BJ (cell line): ENCODE measurements at regions not wholly inside any gene's neighbourhood (a gene's known extent, or its start where the extent isn't known, plus 50 kb on each side); places are given as distances from the start of the nearest gene placed in this dataset.

Experiments
- CTCF ChIA-PET: fragments of 350-600 bp; formaldehyde crosslinking; extraction: SDS; loops from one replicate; lab custom pipeline; 2021; ENCODE audit warnings: antibody characterized with exemption, inconsistent platforms; lab: Yijun Ruan, JAX
- POLR2A ChIA-PET: fragments of 300-600 bp; sonication (Branson Sonifier 250); formaldehyde crosslinking; extraction: SDS; loops from one replicate; lab custom pipeline; 2021; ENCODE audit warnings: antibody characterized with exemption; lab: Charles Lee
- DNase-seq: peaks from one replicate; pipeline ENCODE4 v3.0.0-alpha.2; 2011; ENCODE audit warnings: low read depth
- H3K27me3 ChIP-seq: 2 replicates; pipeline ENCODE4 v1.6.0; 2011; ENCODE audit warnings: low read length; ENCODE audit not compliant: control insufficient read depth, insufficient read depth
- H3K36me3 ChIP-seq: 2 replicates; pipeline ENCODE4 v1.5.1; 2011; ENCODE audit warnings: low read length; ENCODE audit not compliant: control insufficient read depth, insufficient read depth
- H3K4me3 ChIP-seq: 2 replicates; pipeline ENCODE4 v1.5.1; 2011; ENCODE audit warnings: low read depth, mild to moderate bottlenecking, control low read depth, low read length
- TF ChIP-seq, protein P1 (sequence below): IDR thresholded peaks from 2 replicates; pipeline ENCODE4 v1.5.1; 2011; ENCODE audit warnings: low read depth, mild to moderate bottlenecking, control low read depth, inconsistent platforms, low read length, moderate library complexity; ENCODE audit not compliant: insufficient read depth

DNA sequence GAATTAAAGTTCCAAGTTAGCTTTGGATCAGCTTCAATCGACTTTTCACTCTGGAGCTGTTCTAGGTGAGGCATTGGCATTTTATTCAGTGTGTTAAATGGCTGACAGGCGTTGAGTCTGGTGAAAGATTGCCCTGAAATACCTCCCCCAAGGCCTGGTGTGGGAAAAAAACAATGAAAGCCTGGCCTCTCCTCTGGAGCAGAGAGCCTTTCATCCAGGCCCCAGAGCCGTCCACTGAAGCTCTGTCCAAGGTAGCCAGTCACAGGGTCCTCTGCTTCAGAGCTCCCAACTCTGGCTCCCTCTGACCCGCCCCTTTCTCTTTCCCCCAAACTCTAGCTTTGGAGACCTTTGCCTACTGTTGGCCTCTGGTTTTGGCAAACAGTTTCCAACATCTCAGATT, 123.6 kb upstream of the CRHR1 start:
- POLR2A ChIA-PET, result no interaction called here
- Histone ChIP-seq H3K36me3 (no peaks in the 10 kb centered on the region), H3K4me3 (no peak overlapping the region), H3K27me3 (0 out of 2 replicates have a peak, but pooled peaks cover 1% of the 10 kb centered on the region)
- CTCF ChIA-PET, result interaction anchor here (0.8 to 1.5 kb wide), 2 partner anchors 21 to 23 kb away, joined by 3 read pairs; no protein-coding TSS in a partner anchor
- TF ChIP-seq, protein P1, sequence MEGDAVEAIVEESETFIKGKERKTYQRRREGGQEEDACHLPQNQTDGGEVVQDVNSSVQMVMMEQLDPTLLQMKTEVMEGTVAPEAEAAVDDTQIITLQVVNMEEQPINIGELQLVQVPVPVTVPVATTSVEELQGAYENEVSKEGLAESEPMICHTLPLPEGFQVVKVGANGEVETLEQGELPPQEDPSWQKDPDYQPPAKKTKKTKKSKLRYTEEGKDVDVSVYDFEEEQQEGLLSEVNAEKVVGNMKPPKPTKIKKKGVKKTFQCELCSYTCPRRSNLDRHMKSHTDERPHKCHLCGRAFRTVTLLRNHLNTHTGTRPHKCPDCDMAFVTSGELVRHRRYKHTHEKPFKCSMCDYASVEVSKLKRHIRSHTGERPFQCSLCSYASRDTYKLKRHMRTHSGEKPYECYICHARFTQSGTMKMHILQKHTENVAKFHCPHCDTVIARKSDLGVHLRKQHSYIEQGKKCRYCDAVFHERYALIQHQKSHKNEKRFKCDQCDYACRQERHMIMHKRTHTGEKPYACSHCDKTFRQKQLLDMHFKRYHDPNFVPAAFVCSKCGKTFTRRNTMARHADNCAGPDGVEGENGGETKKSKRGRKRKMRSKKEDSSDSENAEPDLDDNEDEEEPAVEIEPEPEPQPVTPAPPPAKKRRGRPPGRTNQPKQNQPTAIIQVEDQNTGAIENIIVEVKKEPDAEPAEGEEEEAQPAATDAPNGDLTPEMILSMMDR, result no peak
- no peak for DNase-seq

DNA sequence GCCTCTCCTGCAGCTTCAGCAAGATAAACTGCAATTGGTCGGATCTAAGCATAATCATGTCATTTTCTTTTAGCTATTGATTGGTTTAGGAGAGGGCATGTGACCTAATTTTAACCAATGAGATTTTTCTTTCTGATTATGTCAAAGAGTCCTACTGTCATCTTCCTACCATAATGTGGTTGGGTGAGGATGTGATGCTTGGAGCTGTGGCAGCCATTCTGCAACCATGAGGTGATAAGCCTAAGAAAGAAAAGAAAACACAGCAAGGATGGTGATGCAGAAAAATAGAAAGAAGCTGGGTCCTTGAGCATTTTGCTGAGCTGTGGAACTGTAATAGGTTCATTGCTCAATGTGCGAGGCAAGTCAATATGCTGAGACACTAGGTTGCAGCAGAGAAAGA, 121.7 kb upstream of the CRHR1 start:
- 0 out of 2 replicates have a peak, but pooled peaks cover 1% of the 10 kb centered on the region for H3K27me3 ChIP-seq
- TF ChIP-seq, protein P1, result no peak
- CTCF ChIA-PET, result interaction anchor here (2.2 kb wide), 1 partner anchor 170 kb away, joined by 7 read pairs; no protein-coding TSS in a partner anchor

DNA sequence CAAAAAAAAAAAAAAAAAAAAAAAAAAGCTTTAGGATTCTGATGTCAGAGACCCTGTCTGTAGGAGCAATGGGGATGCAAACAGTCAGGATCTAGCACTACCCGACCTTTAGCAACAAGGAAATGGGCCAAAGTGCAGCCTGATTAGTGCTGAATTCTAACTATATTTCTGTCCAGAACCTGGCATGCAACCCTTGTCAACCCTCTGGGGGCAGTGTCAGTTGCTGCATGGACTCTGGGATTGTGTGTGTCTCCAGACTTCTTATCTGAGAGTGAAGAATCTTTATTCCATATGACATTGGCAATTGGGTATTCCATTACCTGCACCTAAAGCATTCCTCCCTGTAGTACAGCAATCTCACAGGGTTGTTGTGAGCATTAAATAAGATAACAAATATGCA, 120.3 kb upstream of the CRHR1 start:
- Histone ChIP-seq H3K36me3 (no peaks in the 10 kb centered on the region), H3K4me3 (no peak overlapping the region), H3K27me3 (0 out of 2 replicates have a peak, but pooled peaks cover 1% of the 10 kb centered on the region)
- TF ChIP-seq, protein P1, result no peak
- POLR2A ChIA-PET, result no interaction called here
- DNase-seq, result no peak
- CTCF ChIA-PET, result no interaction called here

More for the DNA sequence above, 121.7 kb upstream of the CRHR1 start:
- no peak for DNase-seq
- Histone ChIP-seq H3K36me3 (no peaks in the 10 kb centered on the region), H3K4me3 (no peak overlapping the region)
- POLR2A ChIA-PET, result no interaction called here

DNA sequence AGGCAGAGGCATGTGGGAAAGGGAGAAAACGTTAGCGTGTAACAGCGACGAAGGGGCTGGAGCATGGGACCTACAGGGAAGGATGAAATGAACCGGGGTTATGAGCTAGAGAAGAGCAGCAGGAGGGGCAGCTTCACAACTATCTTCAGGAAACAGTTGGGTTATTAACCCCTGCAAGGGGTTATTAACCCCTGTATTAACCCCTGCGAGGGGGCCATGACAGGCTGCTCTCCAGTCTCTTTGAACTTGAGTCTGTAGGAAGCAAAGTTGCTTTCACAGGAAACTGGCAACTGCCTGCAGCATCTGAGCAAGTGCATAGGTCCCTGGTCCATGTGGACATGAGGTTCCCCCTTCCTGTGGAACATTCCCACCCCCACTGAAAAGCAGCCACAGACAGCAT, 119.2 kb upstream of the CRHR1 start:
- Histone ChIP-seq H3K27me3 (0 out of 2 replicates have a peak, but pooled peaks cover under 1% of the 10 kb centered on the region), H3K4me3 (no peak overlapping the region), H3K36me3 (no peaks in the 10 kb centered on the region)
- ChIA-PET CTCF (no interaction called here), POLR2A (no interaction called here)
- DNase-seq, result no peak
- TF ChIP-seq, protein P1, result no peak

DNA sequence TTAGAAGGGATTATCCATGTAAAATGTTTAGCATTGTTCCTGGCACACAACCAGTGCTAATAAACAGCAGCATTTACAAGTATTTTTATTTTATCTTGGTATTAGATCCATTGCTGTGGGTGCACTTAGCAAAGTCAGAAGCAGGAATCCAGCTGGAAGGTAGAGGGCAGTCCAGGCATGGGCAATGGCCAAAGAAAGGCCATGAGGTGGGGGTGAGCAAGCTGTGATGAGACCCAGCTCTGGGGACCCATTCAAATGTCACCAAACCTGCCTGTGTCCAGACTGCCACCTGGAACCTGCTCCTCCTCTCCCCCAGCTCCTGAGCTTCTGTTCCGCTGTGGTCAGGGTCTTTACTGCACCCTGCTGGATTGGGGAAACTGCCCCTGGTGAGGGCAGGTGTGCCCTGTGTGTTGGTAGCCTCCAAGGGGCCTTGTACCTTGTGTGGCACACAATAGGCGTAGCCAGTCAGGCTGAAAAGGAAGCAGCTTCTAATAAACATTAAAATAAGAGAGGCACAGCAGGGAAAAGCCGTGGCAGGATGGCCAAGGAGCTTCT, 118.0 kb upstream of the CRHR1 start:
- H3K27me3 ChIP-seq, result no peaks in the 10 kb centered on the region
- POLR2A ChIA-PET, result no interaction called here
- TF ChIP-seq, protein P1, result no peak
- no peak overlapping the region for H3K4me3 ChIP-seq
- CTCF ChIA-PET, result interaction anchor here (0.8 to 1.5 kb wide), 3 partner anchors 15 to 166 kb away, joined by 3 to 5 read pairs (median 5); no protein-coding TSS in a partner anchor
- no peaks in the 10 kb centered on the region for H3K36me3 ChIP-seq
- DNase-seq, result no peak
